Stimulated activated CD8-positive, alpha-beta memory T cell treated with anti-CD3 and anti-CD28 coated beads, Interleukin-7, amount 100 ng/mL, for 48 hours (primary cell): ENCODE measurements at regions not wholly inside any gene's neighbourhood (a gene's known extent, or its start where the extent isn't known, plus 50 kb on each side); places are given as distances from the start of the nearest gene placed in this dataset.
A peak's percentile ranks its signal among the peaks of the same experiment; 100 is the strongest.
"Not testable (repeated sequence)": the region's sequence is repeated elsewhere in the genome, so short reads cannot be mapped to it uniquely, and the experiment has no call there.

ENCODE experiments used
- DNase-seq, 2 donors: peaks; one replicate each; pipeline ENCODE4 v3.0.0-alpha.2; 2020; ENCODE audit warnings: low read depth in 1 of 2; ENCODE audit errors: extremely low read depth in 1 of 2

DNA sequence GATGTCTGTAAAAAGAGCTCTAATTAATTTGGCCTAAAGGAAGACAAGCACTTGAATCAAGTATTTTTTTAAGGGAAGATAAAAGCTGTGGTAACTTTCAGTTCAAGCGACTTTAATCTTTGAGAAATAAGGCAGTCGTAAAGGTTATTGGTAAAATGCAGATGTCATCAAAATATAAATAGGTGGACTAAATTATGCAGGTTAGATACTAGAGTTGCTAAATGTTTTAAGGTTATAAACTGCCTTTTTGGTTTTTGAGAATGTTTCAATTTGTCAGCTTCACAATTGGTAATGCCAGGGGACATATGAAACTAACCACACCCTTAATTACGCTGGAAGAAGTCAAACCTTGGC lies 159.5 kb upstream of the OLIG3 start:
- no peak for DNase-seq

DNA sequence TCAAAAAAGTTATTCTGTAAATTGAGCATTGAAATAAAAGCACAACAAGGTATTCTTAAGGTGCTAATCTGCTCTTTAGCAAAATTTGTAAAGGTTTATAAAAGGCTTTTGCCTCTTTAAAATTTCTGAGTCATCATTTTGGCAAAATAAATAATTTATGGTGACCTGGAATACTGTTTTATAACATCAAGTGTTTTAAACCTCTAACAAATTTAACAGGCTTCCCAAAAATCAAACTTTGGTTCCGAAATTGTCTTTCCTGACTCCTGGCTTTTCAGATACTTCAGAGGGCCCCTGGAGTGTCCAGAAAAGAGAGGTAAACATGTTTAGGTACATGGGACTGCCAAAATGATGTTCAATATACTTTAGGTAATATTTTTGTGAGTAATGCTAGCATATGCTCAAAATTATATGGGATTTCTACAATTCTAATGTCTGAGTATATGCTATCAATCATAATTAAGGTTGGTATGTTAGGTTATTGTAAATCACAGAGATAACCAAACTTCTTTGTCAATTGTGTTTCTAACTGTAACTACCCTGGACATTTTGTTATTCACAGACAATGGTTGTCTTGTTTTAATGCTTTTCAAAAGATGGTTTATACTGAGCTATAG lies 160.3 kb upstream of the OLIG3 start:
- DNase-seq, result no peak

DNA sequence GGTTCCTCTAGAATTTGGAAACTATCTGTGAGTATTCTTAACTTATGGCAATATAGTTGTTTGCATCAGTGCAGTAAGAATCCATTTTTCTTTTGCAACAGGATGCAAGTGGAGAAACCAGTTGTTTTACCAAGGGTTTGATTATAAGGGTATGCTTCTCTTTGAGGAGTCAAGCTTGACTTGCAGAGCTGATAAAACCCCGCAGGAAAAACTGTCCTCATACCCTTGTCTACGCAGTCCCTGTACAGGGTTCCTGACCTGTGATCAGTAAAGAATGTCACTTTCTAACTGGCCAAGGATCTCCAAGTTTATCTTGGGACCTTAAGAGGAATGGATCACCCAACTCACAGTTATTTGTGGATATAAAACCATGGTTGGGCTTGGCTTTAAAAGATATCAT lies 161.1 kb upstream of the OLIG3 start:
- no peak for DNase-seq

DNA sequence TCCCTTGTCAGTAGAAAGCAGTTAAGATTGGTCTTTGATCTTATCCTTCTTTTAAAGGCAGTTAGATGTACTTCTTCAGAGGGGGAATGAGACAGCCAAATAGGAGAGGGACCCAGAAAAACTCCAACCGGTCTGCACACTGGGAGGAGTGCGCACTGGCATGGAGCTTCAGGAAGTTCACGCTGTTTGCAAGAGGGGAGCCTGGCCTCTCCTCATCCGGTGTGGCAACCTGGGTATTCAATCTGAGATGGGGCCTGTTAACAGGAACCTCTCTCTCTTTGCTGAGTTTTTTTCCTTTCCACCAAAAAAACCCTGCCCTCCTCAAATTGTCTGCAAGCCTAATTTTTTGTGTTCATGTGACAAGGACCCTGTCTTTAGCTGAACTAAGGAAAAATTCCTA lies 162.5 kb upstream of the OLIG3 start:
- DNase-seq, result no peak

DNA sequence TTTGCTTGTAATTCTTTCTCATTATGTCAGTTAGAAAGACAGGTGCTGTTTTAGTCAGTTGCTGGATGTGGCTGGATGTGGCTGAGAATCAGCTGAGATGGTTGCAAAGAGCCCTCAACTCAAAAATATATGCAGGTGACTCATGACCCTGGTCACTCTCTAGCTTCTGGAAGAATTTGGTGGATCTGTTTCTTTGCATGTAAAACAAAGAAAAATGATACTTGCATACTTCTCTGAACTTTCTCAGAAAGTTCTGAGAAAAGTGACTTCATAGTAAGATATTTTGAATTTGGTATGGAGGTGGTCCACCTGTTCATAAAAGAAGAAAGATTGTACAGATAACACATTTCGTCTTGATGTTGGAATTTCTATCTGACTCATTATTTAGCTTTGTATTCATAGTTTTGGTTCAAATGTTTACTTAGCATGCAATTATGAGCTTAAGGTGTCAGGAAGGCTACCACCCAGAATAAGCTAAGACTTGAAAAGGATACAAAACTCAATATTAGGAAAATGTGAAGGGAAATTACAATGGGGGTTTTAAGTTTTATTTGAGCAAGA lies 163.2 kb upstream of the OLIG3 start:
- peak in 1 of 2 donors; percentile 57 for DNase-seq

DNA sequence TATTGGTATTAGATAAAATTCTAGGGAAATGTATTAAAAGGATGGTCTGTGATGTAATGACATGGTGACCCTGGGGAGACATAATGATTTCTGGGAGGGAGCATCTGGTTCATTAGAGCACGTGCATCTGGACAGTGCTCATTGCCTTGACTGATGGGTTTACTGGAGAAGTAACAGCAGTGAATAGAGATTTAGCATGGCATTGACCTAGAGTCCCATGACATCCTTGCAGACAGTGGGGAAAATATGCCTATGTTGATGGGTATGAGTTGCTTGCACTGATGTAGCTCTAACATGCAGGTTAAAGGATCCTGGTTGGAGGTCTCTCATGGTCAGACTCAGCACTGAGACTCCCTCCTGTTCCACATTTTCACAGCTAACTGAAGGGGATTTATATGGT lies 164.1 kb upstream of the OLIG3 start:
- no peak for DNase-seq

DNA sequence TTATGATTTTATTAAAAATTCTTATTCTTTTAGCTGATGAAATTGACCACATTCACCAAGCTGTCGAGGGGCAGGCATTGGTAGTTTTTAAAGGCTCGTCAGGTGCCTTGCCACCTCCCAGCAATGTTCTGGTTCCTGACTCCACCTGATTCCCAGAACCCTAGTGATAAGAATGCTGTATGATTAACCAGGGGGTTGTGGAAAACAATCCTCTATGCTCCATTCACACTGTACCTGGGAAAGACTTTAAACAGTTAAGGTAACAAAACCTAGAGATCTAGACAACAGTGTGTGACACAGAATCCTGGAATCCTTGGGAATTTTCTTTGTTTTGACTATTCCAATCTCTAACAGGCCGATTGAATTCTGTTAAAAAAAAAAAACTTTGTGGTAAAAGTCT lies 165.7 kb upstream of the OLIG3 start:
- no peak for DNase-seq

DNA sequence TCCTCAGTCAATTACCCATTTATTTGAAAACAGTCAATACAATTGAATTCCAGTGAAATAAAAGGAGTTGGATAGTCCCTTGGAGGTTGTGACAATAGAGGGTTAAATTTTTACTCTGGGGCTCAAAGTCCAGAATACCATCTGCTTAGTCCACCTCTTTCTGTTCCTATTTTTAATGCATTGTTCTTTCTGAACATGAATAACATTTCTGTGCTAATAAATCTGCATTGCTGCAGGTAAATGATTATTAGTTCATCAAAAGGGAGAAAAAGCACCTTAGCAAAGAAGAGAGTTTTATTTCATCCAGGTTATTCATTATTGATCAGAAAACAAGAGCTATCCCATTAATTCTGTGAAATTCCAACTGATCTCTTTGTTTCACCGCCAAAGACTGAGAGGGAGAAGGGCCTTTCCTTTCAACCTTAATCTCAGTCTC lies 166.1 kb upstream of the OLIG3 start:
- DNase-seq, result no peak

DNA sequence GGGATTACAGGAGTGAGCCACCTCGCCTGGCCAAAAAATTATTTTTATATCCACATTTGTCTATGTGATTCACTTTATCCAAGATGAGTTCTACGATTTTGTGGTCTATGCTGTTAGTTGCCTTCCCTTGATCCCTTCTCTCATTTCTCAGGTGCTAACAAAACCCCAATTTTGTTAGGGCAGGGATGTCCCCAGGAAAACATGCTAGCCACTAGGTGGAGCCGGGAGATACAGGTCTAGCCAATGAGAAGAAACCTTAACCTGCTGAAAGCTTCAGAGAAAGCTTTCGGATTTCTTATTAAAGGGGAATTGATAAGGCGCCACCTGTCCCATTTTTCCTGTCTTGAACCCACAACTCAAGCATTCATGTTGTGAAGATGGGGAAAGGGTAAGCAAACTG lies 167.4 kb upstream of the OLIG3 start:
- peak in 1 of 2 donors; percentile 63 for DNase-seq

DNA sequence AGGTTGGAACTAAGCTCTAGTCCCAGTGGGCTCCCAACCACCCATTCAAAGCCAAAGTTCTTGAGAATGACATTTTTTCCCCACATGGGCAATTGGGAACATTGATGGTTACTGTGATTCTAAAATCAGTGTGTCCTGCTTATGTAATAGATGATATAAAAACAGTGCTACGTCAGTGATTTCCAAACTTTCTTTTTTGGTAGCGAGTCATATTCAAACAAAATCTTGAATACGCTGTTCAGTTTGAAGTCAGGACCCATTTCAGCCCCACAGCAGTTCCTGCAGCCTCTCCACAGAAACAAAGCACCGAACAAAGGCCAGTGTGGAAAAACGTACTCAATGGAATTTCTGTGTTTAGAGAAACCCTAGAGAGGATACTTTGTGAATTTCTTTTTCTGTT lies 170.0 kb upstream of the OLIG3 start:
- no peak for DNase-seq

DNA sequence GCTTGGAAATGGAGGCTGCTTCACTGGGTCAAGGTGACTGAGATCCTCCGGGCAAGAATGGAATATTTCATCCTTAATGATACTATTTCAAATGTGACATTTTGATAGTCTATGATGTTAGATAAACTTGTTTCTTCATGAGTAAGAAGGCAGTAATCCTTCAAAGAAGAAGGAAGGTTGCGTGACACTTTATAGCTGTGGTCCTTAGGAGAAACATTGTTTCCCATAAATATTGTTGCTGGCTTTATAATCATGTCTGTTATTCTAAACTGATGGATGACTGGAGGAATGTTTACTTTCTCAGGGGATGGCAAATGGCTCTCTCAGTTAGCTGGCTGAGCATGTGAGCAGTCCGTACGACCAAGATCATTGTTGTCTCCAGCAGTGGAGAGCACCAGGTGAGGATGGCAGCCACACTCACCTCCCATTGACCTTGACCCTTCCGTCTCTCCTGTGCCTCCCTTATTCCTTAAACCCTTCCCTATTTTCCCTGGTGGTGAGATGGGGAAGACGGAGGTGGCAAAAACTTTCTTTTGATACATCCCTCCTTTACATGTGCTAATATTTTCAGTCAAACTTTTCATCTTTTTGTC lies 171.2 kb upstream of the OLIG3 start:
- DNase-seq, result no peak

DNA sequence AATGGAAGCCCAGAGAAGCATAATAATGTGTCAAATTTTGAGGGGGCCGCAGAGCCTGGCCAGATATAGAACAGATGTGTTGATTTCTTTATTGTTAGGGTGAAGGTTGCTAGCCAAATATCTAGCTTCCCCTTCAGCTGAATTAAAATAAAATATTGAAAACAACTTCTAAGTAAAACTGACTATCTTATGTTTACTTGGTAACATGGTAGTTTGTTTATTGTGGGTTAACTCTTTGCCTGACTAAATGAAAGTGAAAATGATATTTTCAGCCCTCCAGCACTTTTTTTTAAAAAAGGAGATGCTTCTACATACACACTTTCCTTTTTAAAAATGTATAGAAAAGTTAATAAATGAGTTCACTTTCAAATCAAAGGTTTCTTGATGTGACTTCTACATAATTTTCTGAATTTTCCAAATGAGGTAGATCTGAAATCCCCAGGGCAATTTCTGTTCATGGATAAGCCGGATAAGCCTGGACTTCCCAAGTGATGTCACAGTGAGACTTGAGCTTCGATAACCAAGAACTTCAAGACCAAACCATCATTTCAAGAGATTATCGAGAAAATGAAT lies 172.1 kb upstream of the OLIG3 start:
- DNase-seq, result no peak

DNA sequence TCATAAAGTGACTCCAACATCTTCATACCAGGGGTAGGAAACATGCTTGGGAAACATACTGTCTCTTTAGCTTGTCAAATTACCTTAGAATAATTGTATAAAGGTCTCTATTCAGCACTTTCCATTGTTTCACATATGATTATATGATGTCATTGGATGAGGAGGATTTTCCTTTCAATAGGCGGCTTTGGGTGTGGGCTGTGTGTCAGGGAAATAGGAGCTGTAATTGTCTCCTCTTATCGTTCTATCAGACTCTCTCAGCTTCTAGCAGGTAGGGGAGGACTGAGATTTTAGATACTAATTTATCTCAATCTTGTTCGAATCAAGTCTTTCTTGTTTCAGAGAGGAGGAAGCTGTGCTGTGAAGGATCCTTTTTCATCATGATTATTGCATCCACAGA lies 179.4 kb upstream of the OLIG3 start:
- DNase-seq, result no peak

DNA sequence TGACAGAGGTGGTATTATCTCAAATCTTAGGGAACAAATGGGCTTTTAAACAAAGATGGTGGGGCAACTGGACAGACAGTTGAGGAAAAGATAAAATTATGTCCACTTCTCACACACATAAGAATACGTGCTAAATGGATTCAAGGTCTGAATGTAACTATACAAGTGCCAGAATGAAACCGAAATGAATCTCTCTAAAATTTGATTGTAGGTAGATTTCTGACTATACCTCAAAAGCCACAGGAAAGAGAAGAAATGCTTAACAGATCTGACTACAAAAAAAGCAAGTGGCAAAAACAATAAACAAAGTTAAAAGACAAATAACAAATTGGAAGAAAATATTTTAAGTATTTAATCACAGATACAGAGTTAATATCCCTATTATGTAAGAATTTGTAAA lies 182.7 kb upstream of the OLIG3 start:
- no peak for DNase-seq

DNA sequence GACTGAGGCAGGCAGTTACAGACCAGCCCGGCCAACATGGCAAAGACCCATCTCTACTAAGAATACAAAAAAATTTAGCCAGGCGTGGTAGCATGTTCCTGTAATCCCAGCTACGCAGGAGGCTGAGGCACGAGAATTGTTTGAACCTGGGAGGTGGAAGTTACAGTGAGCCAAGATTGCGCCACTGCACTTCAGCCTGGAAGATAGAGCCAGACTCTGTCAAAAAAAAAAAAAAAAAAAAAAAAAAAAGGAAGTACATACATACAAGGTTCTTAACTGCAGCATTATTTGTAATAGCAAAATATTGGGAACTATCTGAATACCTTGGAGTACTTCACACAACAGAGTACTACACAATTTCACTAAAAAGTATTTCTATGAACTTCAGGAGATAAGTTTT lies 183.5 kb upstream of the OLIG3 start:
- DNase-seq, result no peak

DNA sequence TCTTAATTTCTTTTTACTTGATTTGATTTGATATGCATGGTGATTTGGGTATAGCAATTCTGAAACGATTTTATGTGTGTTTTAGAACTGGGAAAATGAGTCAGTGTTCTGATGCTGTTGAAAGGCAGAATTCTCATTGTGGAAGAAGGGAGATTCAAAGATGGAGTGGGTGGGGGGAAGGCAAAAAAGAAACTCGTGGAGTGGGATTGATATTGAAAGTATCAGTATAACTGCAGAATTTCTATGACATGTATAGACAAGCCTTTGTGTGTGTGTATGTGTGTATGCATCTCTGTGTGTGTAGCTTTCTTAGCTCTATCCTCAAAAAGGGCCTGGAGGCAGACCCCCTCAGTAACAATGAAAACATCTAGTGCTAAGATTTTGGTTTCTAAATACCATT lies 184.3 kb upstream of the OLIG3 start:
- DNase-seq, result no peak

DNA sequence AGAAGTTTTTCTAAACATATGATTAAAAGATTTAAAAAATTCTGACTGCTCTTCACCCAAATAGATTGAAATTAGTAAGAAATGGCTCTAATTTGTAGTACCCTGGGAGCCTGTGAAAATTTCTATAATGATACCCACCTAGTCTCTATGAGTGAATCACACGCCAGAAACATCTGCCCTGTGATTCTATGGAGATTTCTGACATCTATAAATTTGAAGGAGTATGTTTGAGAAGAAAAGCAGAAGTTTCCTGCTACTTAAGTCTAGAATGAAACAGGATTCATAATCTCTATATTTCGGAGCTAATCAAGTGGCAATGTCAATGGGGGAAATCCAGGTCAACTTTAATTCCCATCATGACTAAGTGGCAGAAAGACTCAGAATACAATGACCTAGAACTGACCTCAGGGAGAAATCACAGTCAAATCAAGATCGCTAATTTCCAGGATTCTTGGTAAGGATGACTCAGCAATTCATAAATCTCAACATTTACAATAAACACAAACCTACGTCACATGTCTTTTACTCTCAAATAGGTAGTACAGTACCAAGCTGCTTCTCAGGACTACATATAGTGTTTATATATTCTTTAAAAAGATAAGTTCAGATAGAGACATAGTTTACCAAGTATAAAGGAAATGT lies 186.2 kb upstream of the TNFAIP3 start:
- no peak for DNase-seq

DNA sequence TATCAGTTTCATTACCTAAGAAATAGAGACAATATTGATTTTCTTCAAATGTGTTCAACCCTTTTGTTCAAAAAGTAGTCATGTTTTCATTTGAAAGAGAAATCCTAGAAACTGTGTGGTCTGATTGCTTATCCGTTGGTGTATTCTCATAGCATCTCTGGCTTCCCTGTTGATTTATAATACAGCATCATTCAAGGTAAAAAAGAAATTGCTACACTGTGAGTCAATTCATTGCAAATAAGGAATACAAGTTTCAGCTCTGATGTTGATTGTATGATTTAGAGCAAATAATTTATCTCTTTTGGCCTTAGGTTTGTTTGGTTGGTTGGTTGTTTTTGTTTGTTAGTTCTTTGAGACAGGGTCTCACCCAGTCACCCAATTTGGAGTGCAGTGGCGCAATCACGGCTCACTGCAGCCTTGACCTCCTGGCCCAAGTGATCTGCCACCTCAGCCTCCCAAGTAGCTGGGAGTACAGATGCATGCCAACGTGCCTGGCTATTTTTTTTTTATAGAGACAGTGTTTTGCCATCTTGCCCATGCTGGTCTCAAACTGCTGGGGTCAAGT lies 185.5 kb upstream of the TNFAIP3 start:
- no peak for DNase-seq

DNA sequence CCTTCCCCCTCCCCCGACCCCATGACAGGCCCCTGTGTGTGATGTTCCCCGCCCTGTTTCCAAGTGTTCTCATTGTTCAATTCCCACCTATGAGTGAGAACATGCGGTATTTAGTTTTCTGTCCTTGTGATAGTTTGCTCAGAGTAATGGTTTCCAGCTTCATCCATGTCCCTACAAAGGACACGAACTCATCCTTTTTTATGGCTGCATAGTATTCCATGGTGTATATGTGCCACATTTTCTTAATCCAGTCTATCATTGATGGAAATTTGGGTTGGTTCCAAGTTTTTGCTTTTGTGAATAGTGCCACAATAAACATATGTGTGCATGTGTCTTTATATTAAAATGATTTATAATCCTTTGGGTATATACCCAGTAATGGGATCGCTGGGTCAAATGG lies 184.4 kb upstream of the TNFAIP3 start:
- DNase-seq, result not testable (repeated sequence)

DNA sequence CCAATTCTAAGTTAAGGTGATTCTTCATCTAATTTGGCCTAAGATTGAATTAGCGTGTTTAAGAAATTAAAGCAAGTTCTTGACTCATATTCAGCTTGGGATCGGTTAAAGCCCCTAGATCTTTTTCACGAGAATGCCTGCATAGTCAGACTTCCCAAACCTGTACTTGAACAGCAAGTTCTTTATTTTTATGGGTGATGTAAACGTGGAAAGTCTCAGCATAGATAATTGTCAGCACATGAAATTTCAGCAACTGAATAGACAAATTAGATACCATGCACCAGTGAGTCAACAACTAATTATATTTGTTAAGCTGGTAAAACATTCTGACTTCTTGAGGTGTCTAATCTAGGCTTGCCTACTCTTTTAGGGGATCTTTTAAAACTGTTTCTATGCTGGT lies 183.1 kb upstream of the TNFAIP3 start:
- DNase-seq, result no peak

DNA sequence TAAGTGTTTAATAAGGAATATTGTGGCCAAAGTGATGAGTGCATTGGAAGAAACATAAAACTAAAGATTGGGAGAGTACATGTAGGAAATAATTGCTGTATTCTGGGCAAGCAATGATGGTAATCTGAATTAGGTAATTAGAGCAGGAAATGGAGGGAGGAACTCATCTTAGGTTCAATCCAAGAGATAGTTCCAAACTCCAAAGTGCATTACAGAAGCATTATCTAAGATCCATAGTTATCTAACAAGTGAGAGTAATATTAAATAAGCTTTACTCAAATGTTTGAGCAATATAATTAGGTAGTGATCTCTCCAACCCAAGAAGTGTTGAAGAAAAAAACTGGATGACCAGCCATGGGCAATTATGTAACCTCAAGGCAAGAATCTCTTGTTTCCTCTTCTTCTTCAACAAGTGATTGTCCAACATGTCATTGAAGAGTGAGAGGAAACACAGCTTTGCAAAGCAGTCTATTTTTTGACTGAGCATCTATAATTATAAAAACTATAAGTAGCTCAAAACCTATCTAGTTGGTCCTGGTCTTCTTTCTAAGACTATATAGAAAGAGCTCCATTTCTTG lies 181.2 kb upstream of the TNFAIP3 start:
- DNase-seq, result no peak
